Endothelial cell of umbilical vein (primary cell): ENCODE measurements at regions not wholly inside any gene's neighbourhood (a gene's known extent, or its start where the extent isn't known, plus 50 kb on each side); places are given as distances from the start of the nearest gene placed in this dataset.

ENCODE experiments used
- BruUV-seq: library from RNA; stranded (reverse); fragments of 400-500 nt; replicated peaks from 2 replicates; lab custom pipeline; 2021; lab: Mats Ljungman, UMichigan
- CTCF ChIA-PET: fragments of 300-600, 350-600 bp; sonication (Branson Sonifier 250); formaldehyde crosslinking; loops from one replicate; lab custom pipeline; 2021; ENCODE audit warnings: antibody characterized with exemption, inconsistent platforms; lab: Charles Lee
- POLR2A ChIA-PET: fragments of 300-600, 350-600 bp; sonication (Branson Sonifier 250); formaldehyde crosslinking; loops from one replicate; lab custom pipeline; 2021; ENCODE audit warnings: antibody characterized with exemption, inconsistent platforms; lab: Charles Lee
- DNase-seq: peaks from one replicate; pipeline ENCODE4 v3.0.0-alpha.2; 2011; ENCODE audit warnings: low read depth, low spot score
- FAIRE-seq: peaks from 2 replicates; lab custom pipeline; 2011; peaks lifted over from hg19 to GRCh38; lab: Jason Lieb, UNC
- H2AFZ ChIP-seq: 2 replicates; pipeline ENCODE4 v1.6.0; 2012; ENCODE audit warnings: low read depth, low read length, control low read depth, inconsistent platforms
- H3K27ac ChIP-seq: 2 replicates; pipeline ENCODE4 v1.5.1; 2011; ENCODE audit warnings: low read depth, mild to moderate bottlenecking, control low read depth, low read length, moderate library complexity; ENCODE audit not compliant: insufficient read depth
- H3K27me3 ChIP-seq, 2 experiments: 2 replicates each; pipeline versions ENCODE4 v1.6.0 to v1.6.1; 2011; ENCODE audit warnings: low read length in 2 of 2, mixed read lengths in 1 of 2; ENCODE audit not compliant: control insufficient read depth in 2 of 2, insufficient read depth in 2 of 2
- H3K36me3 ChIP-seq, 2 experiments: 2 replicates in 1 of 2; 3 replicates in 1 of 2; pipeline ENCODE4 v1.5.1; 2011; ENCODE audit warnings: low read length in 2 of 2, mild to moderate bottlenecking in 1 of 2, moderate library complexity in 1 of 2; ENCODE audit not compliant: control insufficient read depth in 2 of 2, insufficient read depth in 2 of 2; ENCODE audit errors: extremely low read depth in 1 of 2
- H3K4me1 ChIP-seq: 3 replicates; pipeline ENCODE4 v1.5.1; 2011; ENCODE audit warnings: mild to moderate bottlenecking, low read length; ENCODE audit not compliant: control insufficient read depth, insufficient read depth; ENCODE audit errors: extremely low read depth
- H3K4me2 ChIP-seq: 2 replicates; pipeline ENCODE4 v1.6.1; 2011; ENCODE audit warnings: low read length, control low read depth, mixed read lengths; ENCODE audit not compliant: insufficient read depth
- H3K4me3 ChIP-seq, 3 experiments: fragments of 200-600 bp in 1 of 3; sonication (generic), shearing (Covaris generic) in 1 of 3; replicated peaks in 1 of 3; 2 replicates each; pipeline ENCODE4 v1.5.1; 2011 to 2016; ENCODE audit warnings: control low read depth in 3 of 3, low read length in 3 of 3, mild to moderate bottlenecking in 2 of 3, inconsistent platforms in 1 of 3, low read depth in 1 of 3, moderate library complexity in 1 of 3; ENCODE audit not compliant: insufficient read depth in 1 of 3
- H3K79me2 ChIP-seq: 2 replicates; pipeline ENCODE4 v1.6.0; 2012; ENCODE audit warnings: low read length, inconsistent platforms; ENCODE audit not compliant: control insufficient read depth, insufficient read depth
- H3K9ac ChIP-seq: replicated peaks from 2 replicates; pipeline ENCODE3; 2011; ENCODE audit warnings: low read length, control low read depth; ENCODE audit not compliant: insufficient read depth; ENCODE audit errors: extremely low read depth
- H3K9me1 ChIP-seq: replicated peaks from 3 replicates; pipeline ENCODE4 v1.6.0; 2011; ENCODE audit warnings: mild to moderate bottlenecking, low read length; ENCODE audit not compliant: control insufficient read depth, insufficient read depth; ENCODE audit errors: extremely low read depth
- H3K9me3 ChIP-seq: replicated peaks from 2 replicates; pipeline ENCODE4 v1.5.1; 2012; ENCODE audit warnings: low read length, inconsistent platforms; ENCODE audit not compliant: control insufficient read depth, insufficient read depth
- H4K20me1 ChIP-seq: replicated peaks from 2 replicates; pipeline ENCODE3; 2011; ENCODE audit warnings: mild to moderate bottlenecking, low read length; ENCODE audit not compliant: control insufficient read depth, insufficient read depth; ENCODE audit errors: extremely low read depth
- EZH2 ChIP-seq: IDR thresholded peaks from 2 replicates; pipeline ENCODE4 v1.6.1; 2012; ENCODE audit warnings: borderline replicate concordance, low read depth, mild to moderate bottlenecking, moderate library complexity, low read length, inconsistent platforms; ENCODE audit not compliant: severe bottlenecking
- FOS ChIP-seq: IDR thresholded peaks from 2 replicates; pipeline ENCODE4 v1.6.1; 2011; ENCODE audit warnings: mild to moderate bottlenecking, low read length, moderate library complexity, borderline replicate concordance; ENCODE audit not compliant: insufficient read depth
- GATA2 ChIP-seq: IDR thresholded peaks from 2 replicates; pipeline ENCODE4 v1.7.0; 2011; ENCODE audit warnings: low read depth, mild to moderate bottlenecking, moderate library complexity, mixed read lengths, low read length; ENCODE audit not compliant: insufficient read length, insufficient read depth
- JUN ChIP-seq: IDR thresholded peaks from 2 replicates; pipeline ENCODE4 v1.6.1; 2011; ENCODE audit warnings: borderline replicate concordance, low read depth; ENCODE audit not compliant: insufficient read length, insufficient read depth
- MYC ChIP-seq: IDR thresholded peaks from one replicate; pipeline ENCODE4 v1.6.1; 2011; ENCODE audit warnings: mild to moderate bottlenecking, low read depth, low read length
- POLR2A ChIP-seq: IDR thresholded peaks from 2 replicates; pipeline ENCODE4 v1.6.1; 2012; ENCODE audit warnings: low read depth, mild to moderate bottlenecking, control low read depth, low read length
- POLR2AphosphoS5 ChIP-seq: IDR thresholded peaks from 2 replicates; pipeline ENCODE4 v1.6.1; 2012; ENCODE audit warnings: low read depth, mild to moderate bottlenecking, control low read depth, low read length, moderate library complexity; ENCODE audit not compliant: insufficient read depth
- dilution Hi-C: fragments of 300-500 bp; cut with MboI; formaldehyde crosslinking; loops from one replicate; pipeline ENCODE4 v1.15.0; 2019; ENCODE audit warnings: low sequenced_read_pairs; ENCODE audit not compliant: extremely low pct_ligation_motif_present
- intact Hi-C: fragments of 100-400 bp; cut with micrococcal nuclease; formaldehyde crosslinking; loops from one replicate; pipeline ENCODE4 v1.10.0; 2022
- TF ChIP-seq, protein P1 (sequence below), 2 donors: IDR thresholded peaks; 1 replicate in 1 of 2; 2 replicates in 1 of 2; pipeline ENCODE4 v1.5.1; 2011; ENCODE audit warnings: low read length in 2 of 2, mild to moderate bottlenecking in 2 of 2, moderate library complexity in 2 of 2, control low read depth in 1 of 2, inconsistent platforms in 1 of 2, low read depth in 1 of 2; ENCODE audit not compliant: insufficient read depth in 1 of 2; ENCODE audit errors: extremely low read depth in 1 of 2
- TF ChIP-seq, protein P2 (sequence below): IDR thresholded peaks from 2 replicates; pipeline ENCODE4 v1.6.1; 2011; ENCODE audit not compliant: insufficient read depth, insufficient read length

DNA sequence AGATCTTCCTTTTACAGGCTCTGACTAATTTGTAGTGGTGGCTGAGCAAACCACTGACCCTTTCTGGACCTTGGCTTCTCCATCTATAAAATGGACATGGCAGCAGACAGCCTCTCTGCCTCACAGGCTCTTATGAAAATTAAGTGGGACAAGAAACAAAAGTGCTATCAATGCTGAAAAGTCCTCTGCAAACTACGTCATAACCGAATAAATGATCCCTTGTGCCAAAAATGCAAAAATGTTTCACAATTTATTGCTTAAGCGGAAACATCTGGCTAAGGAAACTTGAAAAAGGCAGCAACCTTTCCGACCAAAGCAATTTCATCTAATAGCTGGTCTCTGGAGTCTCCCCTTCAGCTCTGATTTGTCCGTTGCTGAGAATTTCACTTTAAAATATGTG is 108.5 kb upstream of the PLXNC1 start:
- ChIA-PET CTCF (interaction anchor here (0.6 to 1.5 kb wide), 2 partner anchors 62 to 762 kb away, joined by 3 to 4 read pairs; no protein-coding TSS in a partner anchor), POLR2A (no interaction called here)
- no peaks in the 10 kb centered on the region for H3K9me3 ChIP-seq
- no peak overlapping the region for H3K9ac ChIP-seq
- TF ChIP-seq GATA2 (no peak), MYC (no peak), EZH2 (no peak), POLR2AphosphoS5 (no peak), POLR2A (no peak), JUN (no peak), FOS (no peak)
- TF ChIP-seq, protein P1, sequence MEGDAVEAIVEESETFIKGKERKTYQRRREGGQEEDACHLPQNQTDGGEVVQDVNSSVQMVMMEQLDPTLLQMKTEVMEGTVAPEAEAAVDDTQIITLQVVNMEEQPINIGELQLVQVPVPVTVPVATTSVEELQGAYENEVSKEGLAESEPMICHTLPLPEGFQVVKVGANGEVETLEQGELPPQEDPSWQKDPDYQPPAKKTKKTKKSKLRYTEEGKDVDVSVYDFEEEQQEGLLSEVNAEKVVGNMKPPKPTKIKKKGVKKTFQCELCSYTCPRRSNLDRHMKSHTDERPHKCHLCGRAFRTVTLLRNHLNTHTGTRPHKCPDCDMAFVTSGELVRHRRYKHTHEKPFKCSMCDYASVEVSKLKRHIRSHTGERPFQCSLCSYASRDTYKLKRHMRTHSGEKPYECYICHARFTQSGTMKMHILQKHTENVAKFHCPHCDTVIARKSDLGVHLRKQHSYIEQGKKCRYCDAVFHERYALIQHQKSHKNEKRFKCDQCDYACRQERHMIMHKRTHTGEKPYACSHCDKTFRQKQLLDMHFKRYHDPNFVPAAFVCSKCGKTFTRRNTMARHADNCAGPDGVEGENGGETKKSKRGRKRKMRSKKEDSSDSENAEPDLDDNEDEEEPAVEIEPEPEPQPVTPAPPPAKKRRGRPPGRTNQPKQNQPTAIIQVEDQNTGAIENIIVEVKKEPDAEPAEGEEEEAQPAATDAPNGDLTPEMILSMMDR (IDR thresholded peaks at IDR 0.05; ENCODE audit: extremely low read depth in 1 of 2, insufficient read depth in 1 of 2, low read depth in 1 of 2, low read length in 2 of 2) = no peak
- TF ChIP-seq, protein P2, sequence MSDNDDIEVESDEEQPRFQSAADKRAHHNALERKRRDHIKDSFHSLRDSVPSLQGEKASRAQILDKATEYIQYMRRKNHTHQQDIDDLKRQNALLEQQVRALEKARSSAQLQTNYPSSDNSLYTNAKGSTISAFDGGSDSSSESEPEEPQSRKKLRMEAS = no peak
- FAIRE-seq = no peak
- no peaks in the 10 kb centered on the region for H3K9me1 ChIP-seq
- DNase-seq = no peak
- BruUV-seq = no TSS peak
- no peak overlapping the region for H3K4me2 ChIP-seq
- H3K4me3 ChIP-seq = no peak overlapping the region
- no peaks in the 10 kb centered on the region for H3K4me1 ChIP-seq
- H2AFZ ChIP-seq = no peak overlapping the region
- dilution Hi-C loops (no loop called here), intact Hi-C loops (no loop called here)
- no peaks in the 10 kb centered on the region for H3K79me2 ChIP-seq
- H3K27ac ChIP-seq = no peak overlapping the region
- no peaks in the 10 kb centered on the region for H4K20me1 ChIP-seq
- H3K36me3 ChIP-seq = no peaks in the 10 kb centered on the region
- H3K27me3 ChIP-seq = no peaks in the 10 kb centered on the region
